ENCODE measurements at regions not wholly inside any gene's neighbourhood (a gene's known extent, or its start where the extent isn't known, plus 50 kb on each side); places are given as distances from the start of the nearest gene placed in this dataset.

DNA sequence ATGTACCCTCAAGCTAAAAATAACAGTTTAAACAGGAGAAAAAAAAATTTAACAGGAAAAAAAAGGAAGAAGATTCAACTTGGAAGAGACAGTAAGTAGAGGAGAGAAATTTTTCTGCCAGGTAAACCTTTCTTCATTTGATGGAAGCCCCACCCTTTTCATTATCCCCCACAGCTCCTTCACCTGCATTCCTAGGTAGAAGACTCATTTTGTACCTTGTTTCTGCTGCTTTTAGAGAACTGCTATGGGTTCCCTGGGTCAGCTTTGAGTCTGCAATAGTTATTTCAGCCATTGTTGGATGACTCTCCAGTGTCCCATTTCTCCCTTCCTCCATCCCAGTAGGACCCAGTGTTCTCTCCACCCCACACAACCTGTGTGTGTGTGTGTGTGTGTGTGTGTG, 74.1 kb upstream of the CPEB4 start:
- no peak for DNase-seq
- Mint-ChIP-seq H3K4me3 (no peak overlapping the region), H3K4me1 (peaks cover 13% of the 10 kb centered on the region), H3K27ac (no peak overlapping the region), H3K9me3 (peaks cover 30% of the 10 kb centered on the region), H3K27me3 (ENCODE audit: low read depth, poor library complexity) (peaks cover 7% of the 10 kb centered on the region), H3K36me3 (ENCODE audit: low read depth) (no peaks in the 10 kb centered on the region)
- TF ChIP-seq, protein P1, sequence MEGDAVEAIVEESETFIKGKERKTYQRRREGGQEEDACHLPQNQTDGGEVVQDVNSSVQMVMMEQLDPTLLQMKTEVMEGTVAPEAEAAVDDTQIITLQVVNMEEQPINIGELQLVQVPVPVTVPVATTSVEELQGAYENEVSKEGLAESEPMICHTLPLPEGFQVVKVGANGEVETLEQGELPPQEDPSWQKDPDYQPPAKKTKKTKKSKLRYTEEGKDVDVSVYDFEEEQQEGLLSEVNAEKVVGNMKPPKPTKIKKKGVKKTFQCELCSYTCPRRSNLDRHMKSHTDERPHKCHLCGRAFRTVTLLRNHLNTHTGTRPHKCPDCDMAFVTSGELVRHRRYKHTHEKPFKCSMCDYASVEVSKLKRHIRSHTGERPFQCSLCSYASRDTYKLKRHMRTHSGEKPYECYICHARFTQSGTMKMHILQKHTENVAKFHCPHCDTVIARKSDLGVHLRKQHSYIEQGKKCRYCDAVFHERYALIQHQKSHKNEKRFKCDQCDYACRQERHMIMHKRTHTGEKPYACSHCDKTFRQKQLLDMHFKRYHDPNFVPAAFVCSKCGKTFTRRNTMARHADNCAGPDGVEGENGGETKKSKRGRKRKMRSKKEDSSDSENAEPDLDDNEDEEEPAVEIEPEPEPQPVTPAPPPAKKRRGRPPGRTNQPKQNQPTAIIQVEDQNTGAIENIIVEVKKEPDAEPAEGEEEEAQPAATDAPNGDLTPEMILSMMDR (IDR thresholded peaks at IDR 0.05) = no peak

DNA sequence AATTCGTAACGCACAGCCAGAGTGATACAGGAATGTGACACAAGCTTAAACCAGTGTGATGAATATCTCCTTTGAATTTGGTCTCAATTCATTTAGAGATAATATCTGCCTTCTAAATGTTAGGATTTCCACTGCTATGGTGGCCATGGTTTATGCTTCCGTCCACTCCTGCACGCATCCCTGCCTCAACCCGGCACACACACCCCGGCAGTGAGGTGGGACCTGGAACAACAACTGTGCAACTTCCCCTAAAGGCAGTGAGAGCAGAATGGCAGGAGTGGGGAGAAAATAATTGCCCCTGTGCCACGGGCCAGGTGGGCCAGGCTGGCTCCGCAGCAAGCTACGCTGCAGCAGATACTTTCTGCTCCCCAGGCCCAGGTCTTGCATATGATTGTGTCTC, 72.6 kb upstream of the CPEB4 start:
- Mint-ChIP-seq H3K36me3 (ENCODE audit: low read depth) (no peaks in the 10 kb centered on the region), H3K9me3 (peaks cover 35% of the 10 kb centered on the region), H3K4me3 (no peak overlapping the region), H3K4me1 (peaks cover 13% of the 10 kb centered on the region), H3K27ac (no peak overlapping the region), H3K27me3 (ENCODE audit: low read depth, poor library complexity) (peaks cover 3% of the 10 kb centered on the region)
- no peak for DNase-seq
- TF ChIP-seq, protein P1 (IDR thresholded peaks at IDR 0.05) = no peak

GRCh38 chr5:173816728-173817127, 71.4 kb upstream of the CPEB4 start:
- Mint-ChIP-seq H3K4me1 (peaks cover 24% of the 10 kb centered on the region), H3K36me3 (ENCODE audit: low read depth) (no peaks in the 10 kb centered on the region), H3K9me3 (peaks cover 25% of the 10 kb centered on the region), H3K27ac (no peak overlapping the region), H3K4me3 (no peak overlapping the region), H3K27me3 (ENCODE audit: low read depth, poor library complexity) (peaks cover 3% of the 10 kb centered on the region)
- DNase-seq = no peak
- TF ChIP-seq, protein P1 (IDR thresholded peaks at IDR 0.05) = no peak

GRCh38 chr5:173817561-173817960, 70.6 kb upstream of the CPEB4 start:
- H3K9me3 Mint-ChIP-seq = peaks cover 17% of the 10 kb centered on the region
- H3K36me3 Mint-ChIP-seq (ENCODE audit: low read depth) = no peaks in the 10 kb centered on the region
- no peak for DNase-seq
- H3K27me3 Mint-ChIP-seq (ENCODE audit: low read depth, poor library complexity) = peaks cover 3% of the 10 kb centered on the region
- peaks cover 28% of the 10 kb centered on the region for H3K4me1 Mint-ChIP-seq
- TF ChIP-seq, protein P1 (IDR thresholded peaks at IDR 0.05) = no peak
- H3K4me3 Mint-ChIP-seq = no peak overlapping the region
- H3K27ac Mint-ChIP-seq = no peak overlapping the region

GRCh38 chr5:173819521-173819920, 68.6 kb upstream of the CPEB4 start:
- Mint-ChIP-seq H3K27me3 (ENCODE audit: low read depth, poor library complexity) (peaks cover 5% of the 10 kb centered on the region), H3K36me3 (ENCODE audit: low read depth) (no peaks in the 10 kb centered on the region), H3K4me1 (peaks cover 42% of the 10 kb centered on the region), H3K9me3 (peaks cover 14% of the 10 kb centered on the region), H3K27ac (no peak overlapping the region), H3K4me3 (no peak overlapping the region)
- TF ChIP-seq, protein P1 (IDR thresholded peaks at IDR 0.05) = no peak
- DNase-seq = no peak

- Mint-ChIP-seq H3K4me1 (peaks cover 50% of the 10 kb centered on the region), H3K27ac (no peak overlapping the region), H3K36me3 (ENCODE audit: low read depth) (peaks cover 8% of the 10 kb centered on the region), H3K9me3 (peaks cover 23% of the 10 kb centered on the region), H3K27me3 (ENCODE audit: low read depth, poor library complexity) (peaks cover 8% of the 10 kb centered on the region), H3K4me3 (no peak overlapping the region)
- TF ChIP-seq, protein P1 (IDR thresholded peaks at IDR 0.05) = no peak
- DNase-seq = no peak
Observed at GRCh38 chr5:173823274-173823644, 64.9 kb upstream of the CPEB4 start.
